Rectal smooth muscle tissue (tissue), 1 donor: ENCODE measurements at regions not wholly inside any gene's neighbourhood (a gene's known extent, or its start where the extent isn't known, plus 50 kb on each side); places are given as distances from the start of the nearest gene placed in this dataset.

Source experiments
- H3K27ac ChIP-seq: one replicate; pipeline ENCODE4 v1.7.0; 2013; ENCODE audit warnings: low read depth, low read length, inconsistent platforms
- H3K27me3 ChIP-seq: one replicate; pipeline ENCODE4 v1.7.0; 2013; ENCODE audit warnings: low read length; ENCODE audit not compliant: control insufficient read depth, insufficient read depth
- H3K36me3 ChIP-seq: one replicate; pipeline ENCODE4 v1.7.0; 2013; ENCODE audit warnings: low read length; ENCODE audit not compliant: control insufficient read depth, insufficient read depth
- H3K4me1 ChIP-seq: one replicate; pipeline ENCODE4 v1.7.0; 2013; ENCODE audit warnings: low read length; ENCODE audit not compliant: control insufficient read depth, insufficient read depth
- H3K4me3 ChIP-seq: one replicate; pipeline ENCODE4 v1.7.0; 2013; ENCODE audit warnings: low read length
- H3K9ac ChIP-seq: one replicate; pipeline ENCODE4 v1.7.0; 2013; ENCODE audit warnings: low read length

GRCh38 chrX:116009346-116009745, 161.2 kb upstream of the AGTR2 start:
- Histone ChIP-seq H3K27me3 (no peaks in the 10 kb centered on the region), H3K27ac (no peak overlapping the region), H3K36me3 (no peaks in the 10 kb centered on the region), H3K9ac (no peak overlapping the region), H3K4me3 (no peak overlapping the region), H3K4me1 (no peaks in the 10 kb centered on the region)

DNA sequence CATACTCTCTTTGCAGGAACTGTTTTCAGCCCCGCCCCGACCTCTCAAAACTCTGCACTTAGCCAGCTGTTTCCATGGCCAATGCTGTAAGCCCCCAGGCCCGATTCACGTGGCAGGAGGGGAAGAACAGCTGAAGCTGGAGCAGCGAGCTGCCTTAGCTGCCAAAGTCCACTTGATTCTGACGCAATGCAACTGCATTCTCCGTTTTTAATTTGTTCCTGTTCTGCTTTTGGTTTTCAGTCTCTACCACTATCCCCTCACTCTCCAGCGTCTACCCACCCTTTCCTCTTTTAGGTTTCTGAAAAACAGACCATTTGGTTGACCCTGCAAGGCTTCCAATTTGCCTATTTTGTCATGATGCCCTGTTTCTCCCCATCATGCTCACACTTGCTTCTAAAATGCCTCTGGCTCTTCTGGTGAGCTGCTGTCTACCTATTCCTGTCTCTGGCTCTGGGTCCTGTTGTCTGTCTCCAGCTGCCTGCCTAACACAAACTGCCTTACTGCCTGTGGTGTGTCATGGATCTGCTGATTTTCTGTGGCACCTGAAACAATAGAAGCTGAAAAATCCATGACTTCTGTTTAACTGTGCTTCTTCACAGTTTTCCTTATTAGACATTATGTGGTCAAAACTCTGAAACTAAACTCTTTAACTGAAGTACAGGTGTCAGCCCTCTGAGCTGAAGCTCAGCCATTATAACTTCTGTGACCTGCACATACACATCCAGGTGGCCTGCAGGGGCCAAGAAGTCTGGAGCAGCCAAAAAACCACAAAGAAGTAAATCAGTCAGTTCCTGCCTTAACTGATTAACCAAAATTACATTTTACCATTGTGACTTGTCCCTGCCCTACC, 160.5 kb upstream of the AGTR2 start:
- no peaks in the 10 kb centered on the region for H3K27me3 ChIP-seq
- H3K4me3 ChIP-seq: no peak overlapping the region
- H3K36me3 ChIP-seq: no peaks in the 10 kb centered on the region
- no peak overlapping the region for H3K27ac ChIP-seq
- H3K4me1 ChIP-seq: no peaks in the 10 kb centered on the region
- no peak overlapping the region for H3K9ac ChIP-seq

GRCh38 chrX:116010939-116011338, 159.6 kb upstream of the AGTR2 start:
- Histone ChIP-seq H3K27me3 (no peaks in the 10 kb centered on the region), H3K27ac (no peak overlapping the region), H3K4me1 (no peaks in the 10 kb centered on the region), H3K36me3 (no peaks in the 10 kb centered on the region), H3K4me3 (no peak overlapping the region), H3K9ac (no peak overlapping the region)

GRCh38 chrX:116031331-116031730, 139.2 kb upstream of the AGTR2 start:
- no peaks in the 10 kb centered on the region for H3K36me3 ChIP-seq
- no peak overlapping the region for H3K9ac ChIP-seq
- H3K27ac ChIP-seq: no peak overlapping the region
- no peaks in the 10 kb centered on the region for H3K4me1 ChIP-seq
- no peak overlapping the region for H3K4me3 ChIP-seq
- H3K27me3 ChIP-seq: no peaks in the 10 kb centered on the region
